Glutamatergic neuron (in vitro differentiated cells): ENCODE measurements at regions not wholly inside any gene's neighbourhood (a gene's known extent, or its start where the extent isn't known, plus 50 kb on each side); places are given as distances from the start of the nearest gene placed in this dataset.
A peak's percentile ranks its signal among the peaks of the same experiment; 100 is the strongest.

Source experiments
- DNase-seq: peaks from one replicate; pipeline ENCODE4 v3.0.0; 2022
- H3K27ac Mint-ChIP-seq: one replicate; pipeline ENCODE4 v1.8.0; 2020; ENCODE audit warnings: mild to moderate bottlenecking, mixed read lengths, inconsistent platforms; ENCODE audit not compliant: unreplicated experiment
- H3K27me3 Mint-ChIP-seq: one replicate; pipeline ENCODE4 v1.8.0; 2020; ENCODE audit warnings: mild to moderate bottlenecking, moderate library complexity, mixed read lengths, inconsistent platforms; ENCODE audit not compliant: unreplicated experiment
- H3K36me3 Mint-ChIP-seq: one replicate; pipeline ENCODE4 v1.8.0; 2020; ENCODE audit warnings: mild to moderate bottlenecking, mixed read lengths, inconsistent platforms; ENCODE audit not compliant: unreplicated experiment
- H3K4me1 Mint-ChIP-seq: one replicate; pipeline ENCODE4 v1.8.0; 2020; ENCODE audit warnings: mild to moderate bottlenecking, low read depth, mixed read lengths, inconsistent platforms; ENCODE audit not compliant: unreplicated experiment
- H3K4me3 Mint-ChIP-seq: one replicate; pipeline ENCODE4 v1.8.0; 2020; ENCODE audit warnings: mild to moderate bottlenecking, mixed read lengths, inconsistent platforms; ENCODE audit not compliant: unreplicated experiment
- H3K9me3 Mint-ChIP-seq: one replicate; pipeline ENCODE4 v1.8.0; 2020; ENCODE audit warnings: mild to moderate bottlenecking, moderate library complexity, mixed read lengths, inconsistent platforms; ENCODE audit not compliant: unreplicated experiment
- TF ChIP-seq, protein P1 (sequence below): fragments of 200-600 bp; sonication (generic); IDR thresholded peaks from one replicate; pipeline ENCODE4 v1.5.0; 2021; ENCODE audit not compliant: partially characterized antibody, unreplicated experiment

DNA sequence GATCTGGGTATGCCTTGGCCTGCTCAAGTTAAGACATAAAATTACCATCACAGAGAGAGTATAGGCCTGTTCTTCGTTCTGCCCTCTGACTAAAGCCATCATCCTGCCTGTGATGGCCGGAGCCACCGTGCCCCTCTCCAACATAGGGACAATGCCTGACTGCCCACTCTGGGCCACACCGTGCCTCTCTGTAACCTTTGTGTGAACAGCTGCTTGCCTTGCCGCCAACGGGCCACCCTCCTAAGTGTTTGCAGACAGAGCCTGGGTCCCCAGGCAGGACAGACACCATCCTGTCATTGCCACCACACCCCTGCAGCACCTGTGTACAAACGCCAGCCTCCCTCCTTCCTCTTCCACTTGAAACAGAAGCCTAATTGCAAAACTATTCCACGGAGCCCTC is 298.7 kb upstream of the TENM3 start:
- Mint-ChIP-seq H3K27ac (no peak overlapping the region), H3K27me3 (no peaks in the 10 kb centered on the region), H3K9me3 (no peaks in the 10 kb centered on the region), H3K4me1 (no peaks in the 10 kb centered on the region), H3K36me3 (no peaks in the 10 kb centered on the region), H3K4me3 (no peak overlapping the region)
- DNase-seq: no peak
- TF ChIP-seq, protein P1, sequence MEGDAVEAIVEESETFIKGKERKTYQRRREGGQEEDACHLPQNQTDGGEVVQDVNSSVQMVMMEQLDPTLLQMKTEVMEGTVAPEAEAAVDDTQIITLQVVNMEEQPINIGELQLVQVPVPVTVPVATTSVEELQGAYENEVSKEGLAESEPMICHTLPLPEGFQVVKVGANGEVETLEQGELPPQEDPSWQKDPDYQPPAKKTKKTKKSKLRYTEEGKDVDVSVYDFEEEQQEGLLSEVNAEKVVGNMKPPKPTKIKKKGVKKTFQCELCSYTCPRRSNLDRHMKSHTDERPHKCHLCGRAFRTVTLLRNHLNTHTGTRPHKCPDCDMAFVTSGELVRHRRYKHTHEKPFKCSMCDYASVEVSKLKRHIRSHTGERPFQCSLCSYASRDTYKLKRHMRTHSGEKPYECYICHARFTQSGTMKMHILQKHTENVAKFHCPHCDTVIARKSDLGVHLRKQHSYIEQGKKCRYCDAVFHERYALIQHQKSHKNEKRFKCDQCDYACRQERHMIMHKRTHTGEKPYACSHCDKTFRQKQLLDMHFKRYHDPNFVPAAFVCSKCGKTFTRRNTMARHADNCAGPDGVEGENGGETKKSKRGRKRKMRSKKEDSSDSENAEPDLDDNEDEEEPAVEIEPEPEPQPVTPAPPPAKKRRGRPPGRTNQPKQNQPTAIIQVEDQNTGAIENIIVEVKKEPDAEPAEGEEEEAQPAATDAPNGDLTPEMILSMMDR: no peak

DNA sequence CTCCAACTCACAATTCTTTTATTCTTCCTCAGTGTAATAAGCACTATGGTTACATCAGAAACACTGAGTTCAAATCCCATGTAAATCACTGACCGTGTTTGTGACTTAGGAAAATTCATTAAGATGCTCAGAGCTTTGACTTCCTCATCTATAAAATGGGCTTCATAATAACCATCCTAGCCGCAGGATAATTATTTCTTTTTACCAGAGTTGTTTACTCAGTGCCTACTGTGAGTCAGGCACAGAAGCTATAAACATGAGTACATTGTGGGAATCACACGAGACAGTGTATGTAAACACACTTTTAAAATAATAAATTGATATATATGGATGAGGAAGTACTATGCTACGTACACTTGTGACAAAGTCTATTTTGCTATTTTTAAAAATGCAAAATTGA is 296.3 kb upstream of the TENM3 start:
- no peak overlapping the region for H3K27ac Mint-ChIP-seq
- no peak overlapping the region for H3K4me3 Mint-ChIP-seq
- no peaks in the 10 kb centered on the region for H3K27me3 Mint-ChIP-seq
- DNase-seq: no peak
- H3K9me3 Mint-ChIP-seq: no peaks in the 10 kb centered on the region
- no peaks in the 10 kb centered on the region for H3K4me1 Mint-ChIP-seq
- H3K36me3 Mint-ChIP-seq: no peaks in the 10 kb centered on the region
- TF ChIP-seq, protein P1: no peak

DNA sequence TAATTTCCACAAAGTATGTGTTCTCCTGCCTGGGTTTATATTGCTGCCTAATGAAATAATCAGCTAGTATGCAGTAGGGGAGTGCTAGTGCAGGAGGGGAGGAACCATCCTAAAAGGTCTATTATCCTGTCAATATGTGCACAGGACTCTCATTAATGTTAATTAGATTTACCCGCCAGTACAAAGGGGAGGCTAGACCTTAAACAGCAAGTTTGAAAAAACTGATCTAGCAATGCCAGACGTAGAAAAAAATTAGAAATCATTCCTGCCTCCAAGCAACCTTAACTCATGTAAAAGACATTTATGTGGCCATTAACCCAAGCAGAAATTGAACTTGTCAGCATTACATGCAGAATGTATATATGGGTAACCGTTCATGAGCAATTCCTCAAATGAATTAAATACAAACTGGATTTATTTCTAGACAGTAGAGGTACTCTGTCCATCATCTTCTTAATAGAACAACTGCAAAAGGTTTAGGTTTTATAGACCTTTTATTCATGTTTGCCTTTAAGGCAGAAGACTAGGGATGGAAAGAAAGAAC is 294.3 kb upstream of the TENM3 start:
- peaks cover 4% of the 10 kb centered on the region for H3K27me3 Mint-ChIP-seq
- TF ChIP-seq, protein P1: no peak
- H3K9me3 Mint-ChIP-seq: no peaks in the 10 kb centered on the region
- no peak for DNase-seq
- H3K4me3 Mint-ChIP-seq: no peak overlapping the region
- peak overlapping the region; percentile 31 for H3K27ac Mint-ChIP-seq
- H3K36me3 Mint-ChIP-seq: no peaks in the 10 kb centered on the region
- H3K4me1 Mint-ChIP-seq: peaks cover 3% of the 10 kb centered on the region

DNA sequence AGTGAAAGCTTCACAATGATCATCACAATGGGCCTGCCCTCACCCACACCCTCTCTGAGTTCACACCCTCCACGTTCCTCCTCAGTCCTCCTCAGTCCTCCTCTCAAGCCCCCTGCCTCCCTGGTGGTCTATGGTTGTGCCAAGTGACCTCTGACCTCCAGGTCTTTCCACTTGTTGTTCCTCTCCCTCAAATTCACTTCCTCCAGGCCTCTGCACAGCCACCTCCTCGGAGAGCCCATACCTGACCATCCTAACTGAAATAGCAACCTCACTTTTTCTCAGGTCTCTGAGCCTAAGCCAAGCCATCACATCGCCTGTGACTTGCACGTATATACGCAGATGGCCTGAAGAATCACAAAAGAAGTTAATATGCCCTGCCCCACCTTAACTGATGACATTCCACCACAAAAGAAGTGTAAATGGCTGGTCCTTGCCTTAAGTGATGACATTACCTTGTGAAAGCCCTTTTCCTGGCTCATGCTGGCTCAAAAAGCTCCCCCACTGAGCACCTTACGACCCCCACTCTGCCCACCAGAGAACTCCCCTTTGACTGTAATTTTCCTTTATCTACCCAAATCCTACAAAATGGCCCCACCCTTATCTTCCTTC is 293.4 kb upstream of the TENM3 start:
- H3K27me3 Mint-ChIP-seq: peaks cover 4% of the 10 kb centered on the region
- DNase-seq: no peak
- no peaks in the 10 kb centered on the region for H3K36me3 Mint-ChIP-seq
- no peak overlapping the region for H3K27ac Mint-ChIP-seq
- H3K4me3 Mint-ChIP-seq: no peak overlapping the region
- H3K4me1 Mint-ChIP-seq: peaks cover 3% of the 10 kb centered on the region
- H3K9me3 Mint-ChIP-seq: no peaks in the 10 kb centered on the region
- TF ChIP-seq, protein P1: no peak

DNA sequence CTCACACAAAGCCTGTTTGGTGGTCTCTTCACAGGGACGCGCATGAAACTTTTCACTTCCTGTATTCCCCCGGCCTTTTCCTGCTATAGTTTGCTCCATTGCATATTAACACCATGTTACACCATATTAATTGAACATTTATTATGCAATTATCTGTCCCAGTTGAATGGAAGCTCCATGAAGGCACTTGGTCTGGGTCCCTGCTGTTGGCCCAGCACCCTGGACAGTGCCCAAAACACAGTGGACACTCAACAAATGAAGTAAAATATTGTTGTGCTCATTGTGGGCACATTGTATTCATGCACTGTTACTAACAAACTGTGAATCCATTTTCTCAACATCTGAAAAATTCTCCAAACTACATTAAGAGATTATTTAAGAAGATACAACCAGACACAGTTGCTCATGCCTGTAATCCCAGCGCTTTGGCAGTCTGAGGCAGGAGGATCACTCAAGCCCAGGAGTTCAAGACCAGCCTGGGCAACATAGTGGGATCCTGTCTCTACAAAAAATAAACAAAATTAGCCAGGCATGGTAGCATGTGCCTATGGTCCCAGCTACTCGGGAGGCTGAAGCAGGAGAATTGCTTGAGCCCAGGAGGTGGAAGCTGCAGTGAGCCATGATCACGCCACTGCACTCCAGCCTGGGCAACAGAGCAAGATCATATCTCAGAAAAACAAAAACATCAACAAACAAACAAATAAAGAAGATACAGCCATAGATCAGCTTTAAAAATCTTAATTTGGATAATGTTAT is 292.7 kb upstream of the TENM3 start:
- Mint-ChIP-seq H3K4me3 (no peak overlapping the region), H3K27ac (no peak overlapping the region), H3K36me3 (no peaks in the 10 kb centered on the region), H3K9me3 (peaks cover 2% of the 10 kb centered on the region), H3K4me1 (peaks cover 3% of the 10 kb centered on the region), H3K27me3 (peaks cover 4% of the 10 kb centered on the region)
- DNase-seq: no peak
- TF ChIP-seq, protein P1: no peak
